ENCODE measurements at regions not wholly inside any gene's neighbourhood (a gene's known extent, or its start where the extent isn't known, plus 50 kb on each side); places are given as distances from the start of the nearest gene placed in this dataset.
"Not testable (repeated sequence)": the region's sequence is repeated elsewhere in the genome, so short reads cannot be mapped to it uniquely, and the experiment has no call there.

- not testable (repeated sequence) for DNase-seq
Measured at GRCh38 chr4:28116526-28117083, 1256.0 kb downstream of the STIM2 start.

GRCh38 chr4:28117084-28117682, 1256.5 kb downstream of the STIM2 start:
- DNase-seq: no peak

- no peak for DNase-seq
Measured at GRCh38 chr4:28146191-28146590, 1285.5 kb downstream of the STIM2 start.

GRCh38 chr4:28148221-28148620, 1287.6 kb downstream of the STIM2 start:
- no peak for DNase-seq

- DNase-seq: no peak
Measured at GRCh38 chr4:28149762-28150161, 1289.1 kb downstream of the STIM2 start.

- no peak for DNase-seq
Measured at GRCh38 chr4:28151314-28151713, 1290.7 kb downstream of the STIM2 start.

- no peak for DNase-seq
Measured at GRCh38 chr4:28167411-28167810, 1306.8 kb downstream of the STIM2 start.

- DNase-seq: no peak
Measured at GRCh38 chr4:28176942-28177341, 1316.3 kb downstream of the STIM2 start.

GRCh38 chr4:28177641-28178040, 1317.0 kb downstream of the STIM2 start:
- no peak for DNase-seq

GRCh38 chr4:28179126-28179525, 1318.5 kb downstream of the STIM2 start:
- no peak for DNase-seq

GRCh38 chr4:28209371-28209924, 1348.8 kb downstream of the STIM2 start:
- no peak for DNase-seq

- DNase-seq: no peak
Measured at GRCh38 chr4:28211676-28212470, 1351.2 kb downstream of the STIM2 start.

GRCh38 chr4:28221536-28221935, 1360.9 kb downstream of the STIM2 start:
- DNase-seq: no peak

GRCh38 chr4:28225050-28225449, 1364.4 kb downstream of the STIM2 start:
- DNase-seq: no peak

GRCh38 chr4:28225689-28226353, 1365.2 kb downstream of the STIM2 start:
- DNase-seq: no peak

- no peak for DNase-seq
Measured at GRCh38 chr4:28226962-28227361, 1366.3 kb downstream of the STIM2 start.

- no peak for DNase-seq
Measured at GRCh38 chr4:28227764-28228163, 1367.1 kb downstream of the STIM2 start.

GRCh38 chr4:28228561-28229491, 1368.2 kb downstream of the STIM2 start:
- DNase-seq: no peak

- DNase-seq: no peak
Measured at GRCh38 chr4:28232376-28232775, 1371.7 kb downstream of the STIM2 start.

GRCh38 chr4:28232951-28233350, 1372.3 kb downstream of the STIM2 start:
- no peak for DNase-seq

- no peak for DNase-seq
Measured at GRCh38 chr4:28233724-28234123, 1373.1 kb downstream of the STIM2 start.

- DNase-seq: no peak
Measured at GRCh38 chr4:28238876-28239275, 1378.2 kb downstream of the STIM2 start.
